ENCODE measurements at regions not wholly inside any gene's neighbourhood (a gene's known extent, or its start where the extent isn't known, plus 50 kb on each side); places are given as distances from the start of the nearest gene placed in this dataset.

DNA sequence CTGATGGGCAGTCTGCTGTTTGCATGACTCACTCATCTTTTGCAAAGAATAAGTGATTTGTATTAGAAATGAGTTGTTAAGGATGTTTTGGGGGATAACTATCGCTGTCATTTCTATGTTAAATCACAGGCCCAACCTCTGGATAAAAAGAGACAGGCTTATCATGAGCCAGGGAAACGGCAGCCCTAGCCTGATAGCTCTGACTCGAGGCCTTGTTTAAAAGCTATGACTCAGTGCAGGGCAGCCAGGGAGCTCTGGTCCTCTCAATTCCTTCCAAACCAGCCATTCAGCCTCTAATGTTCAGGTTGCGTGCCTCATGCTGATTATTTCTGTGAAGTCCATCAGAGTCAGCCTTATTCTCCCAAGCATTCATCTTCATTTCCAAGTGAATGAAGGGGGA lies 305.9 kb upstream of the HAND2 start:
- peak; percentile 51 for DNase-seq

DNA sequence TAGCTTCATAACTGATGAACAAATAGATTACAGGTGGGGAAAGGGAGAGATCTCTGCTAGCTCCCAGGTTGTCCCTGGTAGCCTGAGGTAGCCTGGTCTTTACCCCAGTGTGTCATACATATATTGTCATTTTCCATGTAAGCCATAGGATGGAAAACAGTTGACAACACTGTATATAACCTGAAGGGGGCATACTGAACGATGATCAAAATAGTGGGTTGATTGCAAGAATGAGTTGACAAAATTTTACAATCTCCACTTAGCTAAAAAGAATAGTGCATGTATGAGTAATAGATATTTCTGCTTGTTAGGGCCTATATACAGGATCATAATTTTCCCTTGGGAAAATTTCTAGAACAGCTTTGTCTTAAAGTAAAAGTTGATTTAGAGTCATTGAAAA lies 304.1 kb upstream of the HAND2 start:
- peak; percentile 9 for DNase-seq

DNA sequence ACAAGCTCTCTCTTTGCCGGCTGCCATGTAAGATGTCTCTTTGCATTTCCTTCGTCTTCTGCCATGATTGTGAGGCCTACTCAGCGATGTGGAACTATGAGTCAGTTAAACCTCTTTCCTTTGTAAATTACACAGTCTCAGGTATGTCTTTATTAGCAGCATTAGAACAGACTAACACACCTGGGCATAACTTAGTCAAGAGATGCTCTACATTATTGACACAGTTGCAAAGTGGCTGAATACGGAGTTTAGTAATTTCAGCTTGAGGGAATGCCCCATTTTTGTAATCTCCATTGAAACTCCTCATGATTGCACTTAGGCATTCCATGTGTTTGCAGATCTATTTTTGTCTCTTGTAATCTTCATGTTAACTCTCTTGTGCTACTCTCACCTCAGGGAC lies 299.5 kb upstream of the HAND2 start:
- no peak for DNase-seq

DNA sequence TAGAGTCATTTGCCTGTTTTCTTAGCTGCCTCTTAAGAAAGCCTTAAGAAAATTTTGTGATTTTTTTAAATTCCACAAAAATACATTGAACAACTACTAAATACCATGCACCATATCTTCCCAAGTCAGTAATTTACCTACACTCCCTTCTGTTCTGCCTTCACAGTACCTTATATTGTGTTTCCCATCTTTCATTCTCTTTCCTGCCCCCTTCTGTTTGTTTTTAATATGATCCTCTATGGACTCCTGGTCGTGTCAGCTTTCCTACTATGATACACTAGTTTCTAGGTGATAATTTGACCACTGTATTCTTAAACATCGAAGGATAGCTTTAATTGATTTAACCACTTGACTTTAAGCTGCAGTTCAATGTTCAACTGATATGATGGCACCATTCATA lies 297.7 kb upstream of the HAND2 start:
- no peak for DNase-seq

DNA sequence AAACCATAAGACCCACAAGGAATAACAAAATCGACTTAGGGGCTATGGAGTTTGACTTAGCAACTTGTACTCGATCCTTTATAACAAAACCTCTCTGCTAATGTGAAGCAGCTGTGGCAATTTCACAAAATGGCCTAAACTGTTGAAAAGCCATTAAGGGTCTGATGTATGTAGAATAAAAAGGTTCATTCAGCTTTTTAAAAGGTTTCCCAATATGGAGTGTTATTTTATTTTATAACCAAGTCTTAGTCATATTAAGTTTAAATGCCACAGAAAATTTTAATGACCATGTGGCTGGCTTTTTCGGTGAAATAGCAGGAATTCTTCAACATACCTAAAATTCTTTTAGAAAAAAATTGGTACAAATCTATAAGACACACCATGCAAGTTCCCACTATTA lies 291.8 kb upstream of the HAND2 start:
- DNase-seq, result peak; percentile 86

DNA sequence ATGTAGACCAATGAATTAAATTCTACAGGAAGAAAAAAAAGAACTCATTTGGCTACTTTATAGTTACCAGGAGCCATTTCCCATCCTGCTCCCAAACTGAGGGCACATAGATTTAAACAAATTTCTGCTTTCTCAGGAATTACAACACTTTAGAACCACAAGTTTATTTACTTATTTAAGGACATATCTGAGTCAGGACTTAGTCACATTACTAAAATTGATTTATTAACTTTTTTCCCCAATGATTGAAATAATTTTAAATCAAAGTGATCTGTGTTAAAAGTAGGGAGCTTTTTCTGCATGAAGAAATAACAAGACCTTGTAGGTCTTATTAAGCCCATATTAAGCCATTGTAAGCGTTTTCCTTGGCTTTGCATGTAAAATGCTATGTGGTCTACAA lies 291.0 kb upstream of the HAND2 start:
- peak; percentile 76 for DNase-seq

DNA sequence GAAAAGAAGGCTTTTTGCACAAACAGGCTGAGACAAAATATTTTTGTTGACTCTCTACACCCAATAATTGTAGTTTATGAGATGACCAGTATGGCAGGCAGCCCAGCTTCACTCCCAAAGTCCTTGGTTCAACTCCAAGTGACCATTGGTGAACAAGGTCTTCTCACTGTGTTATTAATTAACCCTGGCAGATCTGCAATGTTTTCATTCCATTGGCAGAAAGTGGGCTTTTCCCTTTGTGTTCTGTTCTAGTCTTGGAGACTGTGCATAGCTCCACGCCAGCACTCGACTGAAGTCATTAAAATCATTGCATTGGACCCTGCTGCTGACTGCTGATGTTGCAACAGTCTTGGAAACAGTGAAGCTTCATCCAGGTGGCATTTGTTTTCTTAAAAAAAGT lies 277.3 kb upstream of the HAND2 start:
- no peak for DNase-seq

DNA sequence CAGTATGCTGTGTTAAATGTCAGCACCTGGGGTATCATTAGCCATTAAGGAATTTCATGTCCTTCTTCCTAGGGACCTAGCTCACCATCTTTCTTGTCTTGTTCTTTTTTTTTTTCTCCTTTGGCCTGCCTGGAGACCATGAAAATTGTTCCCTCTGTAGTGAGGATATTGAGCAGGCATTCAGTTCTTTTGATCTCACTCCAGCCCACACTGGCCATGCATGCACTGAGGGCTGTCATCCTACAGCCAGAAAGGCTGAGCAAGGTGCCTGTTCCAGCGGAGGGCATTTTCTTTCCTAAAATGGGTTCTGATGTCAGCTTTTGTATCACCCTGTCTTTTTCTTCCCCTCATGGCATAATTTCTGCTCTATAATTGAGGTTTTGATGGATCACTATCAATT lies 275.9 kb upstream of the HAND2 start:
- DNase-seq, result no peak

DNA sequence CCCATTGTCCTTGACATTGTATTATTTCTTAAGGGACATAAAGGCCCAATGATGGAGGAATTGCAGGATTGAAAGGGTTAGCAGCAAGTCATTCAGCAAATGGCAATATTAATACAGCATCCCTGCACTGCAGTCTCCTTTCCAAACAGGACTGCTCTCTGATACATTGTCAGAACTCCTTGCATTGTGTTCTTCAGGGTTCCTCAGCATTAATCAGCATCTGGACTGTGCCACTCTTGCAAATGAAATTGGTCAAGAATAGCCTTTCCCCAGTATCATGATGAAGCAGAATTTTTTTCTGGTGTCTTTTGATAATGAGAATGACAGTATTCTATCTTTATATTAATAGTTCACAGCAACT lies 272.6 kb upstream of the HAND2 start:
- DNase-seq, result no peak

DNA sequence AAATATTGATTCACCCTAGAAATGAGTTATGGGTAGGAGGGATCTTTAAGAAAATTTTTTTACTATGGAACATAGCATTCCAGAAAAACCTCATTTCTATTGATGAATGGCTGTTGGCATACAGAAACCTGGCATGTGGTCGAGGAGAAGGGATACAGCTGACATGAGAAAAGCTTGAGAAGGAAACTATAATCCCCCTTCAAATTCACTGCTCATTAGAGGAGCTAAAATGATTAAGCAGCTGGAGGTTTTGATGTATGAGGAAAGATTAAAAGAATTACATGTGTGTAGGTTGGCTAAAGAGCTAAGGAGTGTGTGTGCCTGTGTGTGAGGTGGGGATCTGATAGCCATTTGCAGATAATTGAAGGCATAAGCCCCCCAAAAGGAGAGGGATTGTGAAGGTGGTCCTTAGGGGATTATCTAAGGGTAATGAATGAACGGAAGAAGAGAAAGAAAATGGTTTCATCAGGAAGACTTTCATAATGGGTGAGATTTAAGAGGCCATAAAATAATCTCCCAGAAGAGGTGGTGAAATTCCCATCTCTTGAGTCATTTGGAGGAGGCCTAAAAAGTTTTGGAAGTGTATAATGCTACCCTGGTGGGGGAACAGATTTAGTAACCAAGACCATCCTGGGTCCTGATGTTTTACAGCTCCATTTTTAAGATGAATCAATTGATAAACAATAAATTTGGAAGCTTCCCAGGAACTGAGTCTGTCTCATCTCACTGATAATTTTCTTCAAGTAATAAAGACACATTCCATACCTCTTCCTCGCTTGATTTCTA lies 272.0 kb upstream of the HAND2 start:
- DNase-seq, result peak; percentile 85

DNA sequence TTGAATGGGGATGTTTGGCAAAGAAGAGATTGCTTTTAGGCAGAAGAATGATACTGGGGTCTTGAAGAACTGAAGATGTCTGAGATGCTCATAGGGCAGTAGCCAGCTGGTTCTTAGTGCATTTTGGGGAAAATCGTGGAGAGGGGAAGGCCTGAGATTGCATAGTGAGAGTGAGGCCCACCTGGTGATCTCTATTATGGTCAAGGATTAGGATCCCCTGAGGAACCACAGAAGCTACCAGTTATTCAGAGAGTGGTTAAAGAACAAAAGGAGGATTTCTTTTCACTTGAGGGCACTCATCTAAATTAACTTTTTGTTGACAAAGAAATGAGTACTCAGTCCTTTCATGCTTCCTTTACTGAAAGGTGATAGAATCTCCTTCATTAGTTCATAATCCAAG lies 271.3 kb upstream of the HAND2 start:
- no peak for DNase-seq

DNA sequence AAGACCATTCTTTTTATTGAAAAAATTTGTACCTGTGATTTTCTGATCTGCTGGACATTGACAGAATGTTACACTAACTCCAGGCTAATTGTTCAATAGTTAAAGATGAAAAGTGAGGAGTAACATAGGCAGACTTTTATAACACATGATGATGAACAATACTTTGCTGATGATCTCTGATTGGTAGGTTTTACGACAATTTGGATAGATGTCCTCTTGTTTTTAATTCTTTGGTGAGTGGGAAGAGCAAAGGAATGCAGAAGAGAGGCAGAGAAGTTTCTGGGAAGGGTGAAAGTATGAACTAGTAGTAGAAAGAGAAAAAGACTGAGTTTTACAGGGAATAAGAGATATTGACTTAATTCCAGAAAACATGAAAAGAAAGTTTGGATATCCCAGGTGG lies 267.3 kb upstream of the HAND2 start:
- DNase-seq, result no peak

DNA sequence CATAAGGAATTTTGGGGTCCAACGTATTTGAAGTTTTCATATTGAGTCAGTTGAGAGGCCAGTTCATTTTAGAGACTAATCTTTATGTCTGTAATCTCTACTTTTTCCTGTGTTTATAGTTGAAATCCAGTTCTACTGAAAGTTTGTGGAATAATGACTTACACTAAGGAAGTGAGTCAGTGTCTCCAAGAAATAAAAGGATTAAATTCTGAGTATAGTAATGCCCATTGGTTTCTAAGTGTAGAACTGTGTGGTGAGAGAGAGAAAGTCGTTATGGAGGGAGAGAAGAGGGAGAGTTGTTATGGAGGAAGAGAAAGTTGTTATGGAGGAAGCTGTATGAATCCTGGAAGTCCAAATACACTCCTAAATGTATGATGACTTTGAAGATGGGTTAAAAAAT lies 264.6 kb upstream of the HAND2 start:
- peak; percentile 76 for DNase-seq

DNA sequence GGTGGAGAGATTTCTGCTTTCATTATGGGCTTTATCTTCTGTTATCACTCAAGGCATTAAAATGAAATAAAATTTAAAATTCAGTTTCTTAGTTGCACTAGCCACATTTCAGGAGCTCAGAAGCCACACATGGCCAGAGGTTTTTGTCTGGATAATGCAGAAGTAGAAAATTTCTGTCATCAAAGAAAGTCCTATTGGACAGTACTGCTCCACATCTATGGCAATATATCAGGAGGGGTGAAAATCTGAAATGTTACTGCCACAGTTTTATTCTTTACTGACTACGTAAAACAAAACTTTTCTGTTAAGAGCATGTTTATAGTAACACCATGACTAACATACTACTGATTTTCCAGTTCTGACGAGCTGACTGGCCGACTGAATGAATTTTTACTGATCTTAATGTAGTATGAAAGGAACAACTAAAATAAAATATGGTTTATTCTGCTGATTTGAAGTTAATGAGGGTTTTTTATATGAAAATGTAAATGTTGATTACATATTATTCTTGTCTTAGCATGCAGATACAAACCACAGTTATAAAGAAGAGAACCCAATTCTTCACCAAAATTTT lies 264.0 kb upstream of the HAND2 start:
- peak; percentile 15 for DNase-seq

DNA sequence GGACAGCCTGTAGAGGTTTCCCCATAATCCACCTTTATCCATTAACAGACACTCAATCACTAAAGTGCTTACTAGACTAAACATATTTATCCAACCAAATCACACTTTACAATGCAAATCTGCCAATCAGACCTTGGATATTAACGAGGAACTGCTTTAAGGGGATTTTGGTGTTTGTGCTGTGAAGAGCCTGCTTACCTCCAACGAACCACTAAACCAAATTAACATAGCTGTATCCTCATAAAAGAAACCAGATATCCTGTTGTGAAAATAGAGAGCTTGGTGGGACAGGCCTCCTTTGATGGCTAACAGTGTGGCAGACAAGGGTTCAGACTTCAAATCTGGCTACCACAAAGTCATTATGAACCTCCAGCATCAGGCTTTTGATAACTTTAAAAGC lies 252.6 kb upstream of the HAND2 start:
- no peak for DNase-seq

DNA sequence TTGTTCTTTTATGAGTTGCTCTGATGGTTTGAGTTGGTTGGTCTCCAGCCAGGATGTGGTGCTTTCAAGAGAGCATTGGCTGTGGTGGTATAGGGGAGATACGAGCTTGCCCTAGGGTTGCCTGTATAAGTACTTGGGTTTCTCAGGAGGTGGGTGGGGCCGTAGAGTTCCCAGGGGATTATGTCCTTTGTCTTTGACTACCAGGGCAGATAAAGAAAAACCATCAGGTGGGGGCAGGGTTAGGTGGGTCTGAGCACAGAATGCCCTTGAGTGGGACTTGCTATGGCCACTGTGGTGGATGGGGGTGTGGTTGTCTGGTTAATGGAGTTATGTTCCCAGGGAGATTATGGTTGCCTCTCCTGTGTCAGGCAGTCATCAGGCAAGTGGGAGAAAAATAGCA lies 247.9 kb upstream of the HAND2 start:
- no peak for DNase-seq

DNA sequence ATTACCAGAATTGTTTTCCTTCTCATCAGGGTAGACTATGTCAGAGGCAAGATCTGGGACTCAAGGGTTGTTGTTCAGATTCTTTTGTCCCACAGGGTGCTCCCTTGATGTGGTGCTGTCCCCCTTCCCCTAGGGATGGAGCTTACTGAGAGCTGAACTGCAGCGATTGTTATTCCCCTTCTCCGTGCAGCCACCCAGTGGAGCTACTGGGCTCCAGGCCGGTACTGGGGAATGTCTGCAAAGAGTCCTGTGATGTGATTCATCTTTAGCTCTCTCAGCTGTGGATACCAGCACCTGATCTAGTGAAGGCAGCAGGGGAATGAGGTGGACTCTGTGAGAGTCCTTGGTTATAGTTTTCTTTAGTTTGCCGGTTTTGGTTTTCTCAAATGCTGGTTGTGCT lies 247.4 kb upstream of the HAND2 start:
- no peak for DNase-seq

DNA sequence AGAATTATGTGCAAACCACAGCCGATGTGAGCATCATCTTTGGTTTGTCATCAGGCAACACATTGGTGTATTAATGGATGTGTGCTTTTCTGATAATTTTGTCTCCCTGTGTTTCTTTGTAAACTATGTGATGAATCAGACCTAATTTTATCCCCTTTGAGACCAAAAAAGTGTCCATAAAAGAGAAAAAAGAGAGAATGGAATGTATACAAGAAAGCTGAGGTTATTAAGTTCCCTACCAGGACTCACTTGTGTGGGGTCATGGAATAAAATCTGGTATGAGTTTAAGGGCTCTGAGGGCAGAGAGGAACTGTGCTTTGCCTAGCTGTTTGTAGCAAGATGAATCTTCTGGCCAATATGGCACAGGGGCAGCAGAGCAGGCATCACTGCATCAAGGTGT lies 239.5 kb upstream of the HAND2 start:
- peak; percentile 50 for DNase-seq

DNA sequence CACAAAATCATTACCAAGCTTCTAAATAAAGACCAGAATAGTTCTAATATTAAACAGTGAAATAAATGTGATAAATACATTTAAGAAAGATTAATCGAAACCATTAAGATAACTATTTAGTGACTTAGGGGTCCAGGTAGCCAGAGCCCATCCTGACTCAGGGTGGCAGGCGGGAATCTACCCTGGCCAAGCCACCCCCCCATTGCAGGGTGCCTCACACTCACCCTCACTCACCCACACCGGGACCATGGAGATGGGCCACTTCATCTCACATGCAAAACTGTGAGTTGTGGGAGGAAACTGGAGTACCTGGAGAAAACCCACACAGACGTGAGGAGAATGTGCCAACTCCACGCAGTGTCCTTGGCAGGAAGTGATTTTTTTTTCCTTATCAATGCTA lies 237.6 kb upstream of the HAND2 start:
- no peak for DNase-seq

DNA sequence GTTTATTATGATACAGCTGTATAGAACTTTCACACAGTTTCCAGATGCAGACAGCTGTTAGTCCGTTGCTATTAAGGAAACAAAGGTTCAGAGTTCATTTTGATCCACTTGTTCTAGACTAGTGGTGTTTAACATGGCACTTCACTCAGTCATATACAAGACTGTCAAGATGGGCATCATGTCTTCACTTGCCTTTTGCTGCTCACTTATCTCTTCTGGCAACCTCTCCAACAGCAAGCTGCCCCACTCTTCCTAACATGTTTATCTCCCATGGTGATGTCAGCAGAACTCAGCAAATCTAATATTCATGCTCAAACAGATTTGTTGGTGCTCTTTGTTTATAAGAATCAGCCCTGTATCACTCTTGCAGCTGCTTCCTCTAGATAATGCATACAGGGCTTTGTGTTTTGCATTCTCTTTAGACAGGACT lies 236.2 kb upstream of the HAND2 start:
- DNase-seq, result no peak

DNA sequence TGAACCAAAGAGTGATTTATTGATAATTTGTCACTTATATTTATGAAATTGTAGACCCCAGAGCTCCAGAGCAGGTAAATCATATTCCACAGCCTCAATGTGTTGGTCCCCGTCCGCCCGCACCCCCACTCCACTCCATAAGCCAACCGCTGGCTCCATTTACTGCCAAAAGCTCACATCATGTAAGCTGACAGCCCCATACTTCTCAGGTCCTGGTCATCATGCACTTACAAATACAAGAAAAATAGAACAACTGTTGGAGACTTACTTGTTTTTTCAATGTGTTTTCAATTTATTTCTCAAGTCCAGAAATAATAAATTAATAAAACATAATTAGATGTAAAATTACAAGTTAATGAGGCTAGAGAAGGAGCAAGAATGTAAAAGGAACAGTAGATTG lies 235.7 kb upstream of the HAND2 start:
- no peak for DNase-seq

DNA sequence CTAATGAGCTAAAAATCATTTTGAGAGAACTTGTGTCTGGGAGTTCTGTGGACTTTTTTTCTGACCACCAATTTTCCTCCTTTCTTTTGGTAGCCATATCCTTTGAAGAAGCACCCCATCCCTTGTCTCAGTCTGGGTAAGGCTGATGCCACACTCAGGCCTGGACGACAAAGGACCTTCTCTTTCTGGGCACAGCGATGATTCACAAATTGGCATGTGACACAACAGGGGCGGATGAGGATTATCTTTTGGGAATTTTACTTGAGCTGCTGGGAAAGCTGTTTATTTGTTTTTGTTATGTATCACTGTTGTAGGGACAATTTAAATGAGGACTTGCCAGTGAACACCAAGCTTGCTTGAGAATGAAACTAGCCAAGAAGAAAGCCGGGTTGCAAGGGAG lies 233.4 kb upstream of the HAND2 start:
- DNase-seq, result no peak

DNA sequence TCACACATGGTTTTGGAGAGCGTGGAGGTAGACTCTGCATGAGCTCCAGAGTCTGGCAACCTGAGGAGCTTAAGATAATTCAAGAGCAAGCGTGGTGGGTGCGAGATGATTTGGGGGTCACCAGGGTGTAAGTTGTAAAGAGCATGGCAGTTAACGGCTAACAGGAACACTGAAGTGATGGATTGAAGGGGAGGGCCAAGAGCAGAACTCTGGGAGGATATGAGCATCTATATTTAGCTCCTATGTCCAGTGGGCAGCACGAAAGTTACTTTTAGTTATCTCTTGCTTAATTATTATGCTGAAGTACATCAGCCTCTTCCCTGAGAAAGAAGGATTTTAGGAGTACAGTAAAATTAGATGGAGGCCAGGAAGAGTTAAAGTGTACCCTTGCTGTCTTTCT lies 231.9 kb upstream of the HAND2 start:
- DNase-seq, result no peak

DNA sequence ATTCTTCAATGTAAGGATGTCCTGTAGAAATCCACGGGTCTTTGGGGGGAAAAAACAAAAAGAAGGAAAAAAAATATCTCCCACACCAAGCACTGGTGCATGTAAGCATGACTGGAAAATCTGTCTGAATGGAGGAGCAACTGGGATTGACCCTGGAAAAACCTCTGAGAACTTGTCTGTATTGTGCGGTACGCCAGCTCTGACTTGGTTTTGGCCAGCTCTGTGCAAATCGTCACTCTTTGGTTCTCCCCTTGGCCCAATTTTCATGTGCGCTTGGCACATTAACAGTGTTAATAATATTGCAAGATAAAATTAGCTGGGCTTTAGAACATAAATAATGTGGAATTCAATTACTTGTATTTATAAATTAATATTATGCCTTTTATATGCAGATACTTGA lies 231.2 kb upstream of the HAND2 start:
- DNase-seq, result no peak

DNA sequence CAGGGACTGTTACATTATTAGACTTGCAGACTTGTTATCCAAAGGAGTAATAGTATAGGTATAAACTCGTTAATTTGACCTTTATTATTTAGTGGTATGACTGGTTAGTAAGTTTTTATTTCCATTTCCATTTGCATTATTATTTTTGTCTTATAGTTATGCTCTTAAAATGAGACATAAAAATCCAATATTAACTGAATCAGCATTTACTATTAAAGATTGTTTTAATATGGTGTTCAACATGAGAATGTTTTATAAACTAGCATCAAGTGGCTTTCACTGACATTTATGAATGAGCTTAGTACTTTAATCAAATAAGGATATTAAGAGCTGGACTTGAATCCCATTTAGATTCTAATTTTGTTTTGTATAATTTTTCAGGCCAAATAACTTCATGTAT lies 228.1 kb upstream of the HAND2 start:
- no peak for DNase-seq
